SK-N-MC (cell line): ENCODE measurements at regions not wholly inside any gene's neighbourhood (a gene's known extent, or its start where the extent isn't known, plus 50 kb on each side); places are given as distances from the start of the nearest gene placed in this dataset.

Experiments
- EZH2 ChIP-seq: fragments of 200-600 bp; sonication (generic); IDR thresholded peaks from one replicate; pipeline ENCODE4 v1.6.1; 2017; ENCODE audit warnings: antibody characterized with exemption
- FOXP2 ChIP-seq: optimal IDR thresholded peaks from 2 replicates; pipeline ENCODE3; 2011; ENCODE audit warnings: mild to moderate bottlenecking, moderate library complexity; ENCODE audit not compliant: insufficient read depth; ENCODE audit errors: extremely low read length, control extremely low read depth
- POLR2AphosphoS5 ChIP-seq: IDR thresholded peaks from 2 replicates; pipeline ENCODE4 v1.6.1; 2012; ENCODE audit warnings: mild to moderate bottlenecking, low read depth, low read length, borderline replicate concordance

GRCh38 chr13:22120646-22121045, 449.8 kb downstream of the FGF9 start:
- TF ChIP-seq EZH2: no peak
- no peak for TF ChIP-seq POLR2AphosphoS5
- TF ChIP-seq FOXP2: no peak
